NT2/D1 (cell line): ENCODE measurements at regions not wholly inside any gene's neighbourhood (a gene's known extent, or its start where the extent isn't known, plus 50 kb on each side); places are given as distances from the start of the nearest gene placed in this dataset.

Experiments
- SUZ12 ChIP-seq: IDR thresholded peaks from 2 replicates; pipeline ENCODE4 v1.6.1; 2011; ENCODE audit not compliant: insufficient read length, insufficient read depth; ENCODE audit errors: extremely low read depth
- YY1 ChIP-seq: IDR thresholded peaks from 2 replicates; pipeline ENCODE4 v1.6.1; 2011; ENCODE audit not compliant: insufficient read length, insufficient read depth
- ZNF274 ChIP-seq: IDR thresholded peaks from 2 replicates; pipeline ENCODE4 v1.6.1; 2011; ENCODE audit warnings: mild to moderate bottlenecking, low read depth, low read length

DNA sequence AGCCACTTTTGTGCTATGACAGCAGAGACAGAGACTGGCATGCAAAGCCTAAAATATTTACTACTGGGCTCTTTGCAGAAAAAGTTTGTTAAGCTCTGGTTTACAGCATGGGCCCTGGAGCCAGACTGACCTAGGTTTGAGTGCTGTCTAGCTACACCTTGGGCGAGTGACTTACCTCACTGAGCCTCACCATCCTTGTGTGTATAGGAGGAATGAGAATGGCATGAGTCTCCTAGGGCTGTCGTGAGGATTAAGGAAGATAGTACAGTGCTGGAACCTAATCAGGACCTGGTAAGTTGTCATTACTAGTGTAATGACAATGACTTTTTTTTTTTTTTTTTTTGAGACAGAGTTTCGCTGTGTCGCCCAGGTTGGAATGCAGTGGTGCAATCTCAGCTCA is 65.2 kb downstream of the MSX2 start:
- TF ChIP-seq ZNF274 (no peak), YY1 (no peak), SUZ12 (no peak)
